Mammary epithelial cell (primary cell): ENCODE measurements at regions not wholly inside any gene's neighbourhood (a gene's known extent, or its start where the extent isn't known, plus 50 kb on each side); places are given as distances from the start of the nearest gene placed in this dataset.

ENCODE experiments used
- EZH2 ChIP-seq: IDR thresholded peaks from 2 replicates; pipeline ENCODE4 v1.6.1; 2012; ENCODE audit warnings: low read length, inconsistent platforms, borderline replicate concordance
- TF ChIP-seq, protein P1 (sequence below), 2 donors: IDR thresholded peaks in 1 of 2; conservative IDR thresholded peaks in 1 of 2; 2 replicates each; pipeline ENCODE4 v1.5.1; 2011 to 2012; ENCODE audit warnings: inconsistent platforms in 2 of 2, low read length in 2 of 2, mild to moderate bottlenecking in 2 of 2, control low read depth in 1 of 2, low read depth in 1 of 2; ENCODE audit not compliant: insufficient read depth in 1 of 2; ENCODE audit errors: extremely low read depth in 1 of 2

DNA sequence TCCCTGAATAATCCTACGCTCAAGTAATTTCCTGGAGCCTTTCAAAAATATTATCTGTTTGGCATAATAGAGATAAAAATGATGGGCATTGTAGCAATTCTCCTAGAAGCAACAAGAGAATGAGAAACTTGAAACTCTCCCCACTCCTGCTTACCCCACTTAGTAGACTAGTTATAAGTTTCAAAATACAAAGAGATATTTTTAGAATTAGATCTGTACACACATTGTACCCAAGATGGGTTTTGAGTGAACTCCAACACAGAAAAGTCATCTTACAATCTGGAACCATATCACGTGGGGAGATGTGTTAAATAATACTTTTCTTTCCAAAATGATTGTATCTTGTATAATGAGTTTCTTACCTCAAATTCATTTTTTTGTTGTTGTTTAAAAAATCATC lies 484.9 kb downstream of the LPIN1 start:
- TF ChIP-seq, protein P1, sequence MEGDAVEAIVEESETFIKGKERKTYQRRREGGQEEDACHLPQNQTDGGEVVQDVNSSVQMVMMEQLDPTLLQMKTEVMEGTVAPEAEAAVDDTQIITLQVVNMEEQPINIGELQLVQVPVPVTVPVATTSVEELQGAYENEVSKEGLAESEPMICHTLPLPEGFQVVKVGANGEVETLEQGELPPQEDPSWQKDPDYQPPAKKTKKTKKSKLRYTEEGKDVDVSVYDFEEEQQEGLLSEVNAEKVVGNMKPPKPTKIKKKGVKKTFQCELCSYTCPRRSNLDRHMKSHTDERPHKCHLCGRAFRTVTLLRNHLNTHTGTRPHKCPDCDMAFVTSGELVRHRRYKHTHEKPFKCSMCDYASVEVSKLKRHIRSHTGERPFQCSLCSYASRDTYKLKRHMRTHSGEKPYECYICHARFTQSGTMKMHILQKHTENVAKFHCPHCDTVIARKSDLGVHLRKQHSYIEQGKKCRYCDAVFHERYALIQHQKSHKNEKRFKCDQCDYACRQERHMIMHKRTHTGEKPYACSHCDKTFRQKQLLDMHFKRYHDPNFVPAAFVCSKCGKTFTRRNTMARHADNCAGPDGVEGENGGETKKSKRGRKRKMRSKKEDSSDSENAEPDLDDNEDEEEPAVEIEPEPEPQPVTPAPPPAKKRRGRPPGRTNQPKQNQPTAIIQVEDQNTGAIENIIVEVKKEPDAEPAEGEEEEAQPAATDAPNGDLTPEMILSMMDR (conservative IDR thresholded peaks at IDR 0.05 in 1 of 2, IDR thresholded peaks at IDR 0.05 in 1 of 2; ENCODE audit: extremely low read depth in 1 of 2, insufficient read depth in 1 of 2, low read depth in 1 of 2, low read length in 2 of 2), result no peak
- no peak for TF ChIP-seq EZH2
